NCI-H2107 (cell line): ENCODE measurements at regions not wholly inside any gene's neighbourhood (a gene's known extent, or its start where the extent isn't known, plus 50 kb on each side); places are given as distances from the start of the nearest gene placed in this dataset.
A peak's percentile ranks its signal among the peaks of the same experiment; 100 is the strongest.
"Not testable (repeated sequence)": the region's sequence is repeated elsewhere in the genome, so short reads cannot be mapped to it uniquely, and the experiment has no call there.

Experiments
- DNase-seq: peaks from one replicate; lab custom pipeline; 2025; lab: John Stamatoyannopoulos, UW

DNA sequence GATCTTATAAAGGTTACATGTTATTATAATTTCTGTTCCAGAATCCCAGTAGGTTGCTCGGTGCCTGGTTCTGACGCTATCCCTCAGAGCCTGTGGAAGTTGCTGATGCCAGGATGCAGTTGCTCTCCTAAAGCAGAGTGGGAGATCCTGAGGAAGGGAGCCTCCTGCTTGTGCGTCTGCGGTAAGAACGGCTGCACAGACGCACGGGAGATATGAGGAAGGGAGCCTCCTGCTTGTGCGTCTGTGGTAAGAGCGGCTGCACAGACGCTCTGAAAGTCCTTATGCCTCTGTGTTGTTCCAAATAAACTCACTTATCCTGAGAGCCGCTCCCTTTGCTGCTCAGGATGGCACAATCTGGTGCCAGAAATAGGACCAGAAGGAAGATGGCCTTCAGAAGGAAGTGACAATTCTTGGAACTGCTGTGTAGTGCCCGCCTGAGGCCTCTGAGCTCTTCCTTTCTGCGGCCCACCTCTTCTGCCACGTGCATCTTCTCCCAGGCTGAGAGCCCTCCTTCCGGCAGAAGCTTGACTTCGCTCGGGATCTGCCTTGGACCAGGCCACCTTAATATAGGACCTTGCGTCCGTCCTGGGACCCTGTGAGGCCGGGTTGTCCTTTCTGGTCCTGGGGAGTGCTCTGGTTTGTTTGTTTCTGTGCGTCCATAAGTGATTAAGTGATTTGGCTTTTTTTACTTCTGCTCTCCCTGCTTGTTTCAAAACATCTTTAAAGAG lies 89.5 kb downstream of the RTP5 start:
- no peak for DNase-seq

DNA sequence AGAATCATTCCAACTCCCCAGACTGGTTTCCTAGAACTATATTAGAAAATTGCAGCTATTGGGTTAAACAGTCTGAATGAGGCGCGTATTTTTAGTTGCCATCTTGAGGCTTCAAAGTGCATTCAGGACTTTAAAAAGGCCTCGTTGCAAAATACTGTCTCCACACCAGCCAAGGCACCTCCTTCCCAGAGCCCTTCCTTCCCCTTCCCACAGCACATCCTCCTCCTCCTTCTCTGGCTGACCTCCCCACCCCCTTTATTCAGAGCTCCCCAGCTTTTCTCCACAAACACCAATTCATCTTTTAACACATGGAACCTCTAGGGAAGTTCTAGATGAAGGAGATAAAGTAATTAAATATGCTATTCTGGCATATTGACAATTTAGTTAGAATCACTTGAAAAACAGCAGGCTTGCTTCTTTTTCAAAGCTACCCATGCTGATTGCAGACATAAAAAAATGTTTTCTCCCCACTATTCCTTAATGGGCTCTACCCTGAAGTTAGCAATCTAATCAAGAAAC lies 90.3 kb downstream of the RTP5 start:
- DNase-seq = no peak

- DNase-seq = no peak
These were observed 91.9 kb downstream of the RTP5 start for GRCh38 chr2:241961454-241961853.

DNA sequence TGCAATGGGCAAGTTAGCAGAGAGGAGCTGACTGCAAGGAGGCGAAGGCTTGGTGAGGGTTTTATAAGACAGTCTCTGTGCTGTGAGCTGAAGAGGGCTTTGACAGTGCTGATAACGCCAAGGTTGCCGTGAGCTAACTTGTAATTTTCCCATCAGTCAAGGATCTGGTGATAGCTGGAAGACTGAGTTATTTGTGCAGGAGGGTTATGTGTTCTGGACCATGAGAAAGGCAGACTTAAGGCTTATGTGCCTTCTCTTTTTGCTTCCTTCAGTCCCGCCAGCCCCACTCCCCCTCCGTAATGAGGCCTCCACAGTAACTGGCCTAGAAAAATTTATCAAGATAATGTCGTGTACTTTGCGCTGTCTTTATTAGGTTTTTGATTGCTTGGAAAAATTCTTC lies 94.6 kb downstream of the RTP5 start:
- no peak for DNase-seq

GRCh38 chr2:241965931-241966412 lies 96.4 kb downstream of the RTP5 start:
- peak; percentile 16 for DNase-seq

GRCh38 chr2:241966647-241967466 lies 97.3 kb downstream of the RTP5 start:
- no peak for DNase-seq

DNA sequence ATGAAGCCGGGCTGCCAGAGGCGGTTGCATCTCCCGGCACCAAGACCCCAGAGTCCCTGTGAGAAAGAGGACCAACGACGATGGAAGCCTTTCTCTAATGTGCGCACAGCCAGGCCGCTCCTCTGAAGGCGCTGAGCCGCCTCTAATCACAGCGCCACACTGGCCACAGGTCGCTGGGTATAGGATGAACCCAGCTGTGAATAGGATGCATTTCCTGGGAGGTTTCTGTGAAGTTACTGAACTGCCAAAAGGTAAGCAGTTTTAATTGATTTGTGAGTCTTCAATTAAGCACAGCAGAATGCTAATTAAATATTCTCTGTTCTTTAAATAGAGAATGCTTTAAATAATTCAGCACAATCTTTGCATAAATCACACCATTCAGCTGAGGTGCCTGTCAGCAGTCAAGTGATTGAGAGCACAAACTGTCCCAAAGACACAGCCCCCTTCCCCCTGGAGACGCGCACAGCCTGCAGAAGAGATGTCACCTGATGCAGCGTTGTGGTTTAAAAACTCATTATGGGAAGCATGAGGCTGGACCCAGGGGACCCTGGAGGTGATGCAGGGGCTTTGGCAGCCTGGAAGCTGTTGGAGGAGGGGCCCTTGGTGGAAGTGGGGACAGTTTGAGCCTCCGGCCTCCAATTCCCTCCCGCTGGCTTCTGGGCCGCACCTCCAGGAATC lies 98.1 kb downstream of the RTP5 start:
- DNase-seq = no peak

DNA sequence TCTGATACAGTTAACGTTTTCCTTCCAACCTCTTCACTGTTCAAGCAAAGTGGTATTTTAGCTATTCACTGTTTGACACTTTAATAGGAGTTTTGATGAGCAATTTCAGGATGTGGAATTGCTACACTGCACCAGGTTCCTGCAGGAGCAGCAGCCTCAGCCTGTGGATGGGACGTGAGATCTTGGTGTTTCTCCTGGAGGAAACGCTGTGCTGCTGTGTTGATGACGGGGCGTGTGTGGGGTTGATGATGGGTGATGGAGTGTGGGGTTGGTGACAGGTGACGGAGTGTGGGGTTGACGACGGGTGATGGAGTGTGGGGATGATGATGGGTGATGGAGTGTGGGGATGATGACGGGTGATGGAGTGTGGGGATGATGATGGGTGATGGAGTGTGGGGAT lies 98.9 kb downstream of the RTP5 start:
- no peak for DNase-seq

DNA sequence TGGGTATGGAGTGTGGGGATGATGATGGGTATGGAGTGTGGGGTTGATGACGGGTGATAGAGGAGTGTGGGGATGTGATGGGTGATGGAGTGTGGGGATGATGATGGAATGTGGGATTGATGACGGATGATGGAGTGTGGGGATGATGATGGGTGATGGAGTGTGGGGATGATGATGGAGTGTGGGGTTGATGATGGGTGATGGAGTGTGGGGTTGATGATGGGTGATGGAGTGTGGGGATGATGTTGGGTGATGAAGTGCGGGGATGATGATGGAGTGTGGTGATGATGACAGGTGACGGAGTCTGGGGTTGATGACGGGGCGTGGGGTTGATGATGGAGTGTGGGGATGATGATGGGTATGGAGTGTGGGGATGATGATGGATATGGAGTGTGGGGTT lies 99.7 kb downstream of the RTP5 start:
- DNase-seq = not testable (repeated sequence)

GRCh38 chr2:241970716-241971115 lies 101.2 kb downstream of the RTP5 start:
- no peak for DNase-seq

GRCh38 chr2:241974096-241974495 lies 104.6 kb downstream of the RTP5 start:
- no peak for DNase-seq

DNA sequence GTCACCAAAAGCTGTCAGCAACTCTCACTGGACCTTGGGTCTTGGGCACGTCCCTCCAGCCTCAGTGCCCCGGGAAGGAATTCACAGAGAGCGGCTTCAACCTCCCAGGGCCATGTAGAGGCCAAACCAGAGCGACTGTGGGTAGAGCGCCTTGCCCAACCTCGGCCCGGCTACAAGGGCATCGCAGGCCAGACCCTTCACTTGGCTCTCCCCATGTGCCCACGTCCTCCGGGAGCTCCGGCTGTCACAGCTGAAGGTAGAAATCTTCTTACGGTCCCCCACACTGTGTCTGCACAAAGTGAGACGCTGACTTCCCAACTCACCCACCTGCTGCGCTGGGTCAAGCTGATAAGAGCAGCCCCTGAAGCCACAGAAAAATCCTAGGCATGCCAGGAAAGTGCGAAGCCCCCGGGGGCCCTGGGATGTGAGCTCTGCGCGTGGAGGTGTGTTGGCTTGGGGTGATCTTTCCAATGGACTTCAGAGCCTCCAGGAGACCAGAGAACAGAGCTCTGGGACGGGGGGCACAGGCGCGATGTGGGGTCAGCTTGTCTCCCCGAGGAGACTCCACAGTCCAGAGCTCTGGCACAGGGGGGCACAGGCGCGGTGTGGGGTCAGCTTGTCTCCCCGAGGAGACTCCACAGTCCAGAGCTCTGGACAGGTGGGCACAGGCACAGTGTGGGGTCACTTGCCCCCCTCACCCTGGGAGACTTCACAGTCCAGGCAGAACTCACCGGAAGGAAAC lies 105.5 kb downstream of the RTP5 start:
- DNase-seq = no peak

GRCh38 chr2:241975593-241976284 lies 106.2 kb downstream of the RTP5 start:
- no peak for DNase-seq

DNA sequence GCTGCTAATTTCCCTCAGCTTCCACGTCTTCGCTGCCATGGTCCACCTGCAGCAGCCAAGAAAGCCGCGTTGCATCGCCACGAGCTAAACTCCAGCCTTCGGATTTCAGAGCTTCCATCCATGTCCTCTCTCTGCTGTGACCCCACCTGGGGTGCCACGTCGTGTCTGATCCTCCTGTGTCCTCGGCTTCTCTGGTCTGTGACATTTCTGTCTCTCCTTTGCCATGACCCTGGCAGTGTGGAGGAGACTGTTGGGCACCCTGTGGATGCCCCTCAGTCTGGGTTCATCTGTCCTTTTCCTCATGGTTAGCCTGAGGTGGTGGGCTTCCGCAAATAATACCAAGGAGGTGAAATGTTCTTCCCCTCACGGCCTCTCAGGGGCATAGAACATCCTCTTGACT lies 106.8 kb downstream of the RTP5 start:
- no peak for DNase-seq

GRCh38 chr2:241977557-241978300 lies 108.2 kb downstream of the RTP5 start:
- no peak for DNase-seq

GRCh38 chr2:241978670-241979069 lies 109.1 kb downstream of the RTP5 start:
- DNase-seq = no peak

DNA sequence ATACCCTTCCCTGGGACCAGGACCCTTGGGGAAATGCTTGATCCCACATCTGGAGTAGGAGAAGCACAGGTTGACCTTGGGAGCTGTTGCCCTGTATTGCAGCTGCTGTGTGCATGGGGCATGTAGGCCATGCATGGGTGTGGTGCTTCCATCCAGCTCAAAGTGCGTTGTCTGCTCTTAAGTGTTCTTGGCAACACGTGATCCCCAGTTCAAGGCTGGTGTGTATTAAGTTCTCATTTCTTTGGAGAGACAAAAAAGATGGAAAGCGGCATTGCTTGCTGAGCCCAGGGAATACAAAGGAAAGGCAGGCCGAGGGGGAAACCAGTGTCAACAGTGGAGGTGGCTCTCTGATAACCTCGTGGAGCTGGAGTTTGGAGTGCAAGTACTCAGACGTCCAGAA lies 110.7 kb downstream of the RTP5 start:
- DNase-seq = no peak

DNA sequence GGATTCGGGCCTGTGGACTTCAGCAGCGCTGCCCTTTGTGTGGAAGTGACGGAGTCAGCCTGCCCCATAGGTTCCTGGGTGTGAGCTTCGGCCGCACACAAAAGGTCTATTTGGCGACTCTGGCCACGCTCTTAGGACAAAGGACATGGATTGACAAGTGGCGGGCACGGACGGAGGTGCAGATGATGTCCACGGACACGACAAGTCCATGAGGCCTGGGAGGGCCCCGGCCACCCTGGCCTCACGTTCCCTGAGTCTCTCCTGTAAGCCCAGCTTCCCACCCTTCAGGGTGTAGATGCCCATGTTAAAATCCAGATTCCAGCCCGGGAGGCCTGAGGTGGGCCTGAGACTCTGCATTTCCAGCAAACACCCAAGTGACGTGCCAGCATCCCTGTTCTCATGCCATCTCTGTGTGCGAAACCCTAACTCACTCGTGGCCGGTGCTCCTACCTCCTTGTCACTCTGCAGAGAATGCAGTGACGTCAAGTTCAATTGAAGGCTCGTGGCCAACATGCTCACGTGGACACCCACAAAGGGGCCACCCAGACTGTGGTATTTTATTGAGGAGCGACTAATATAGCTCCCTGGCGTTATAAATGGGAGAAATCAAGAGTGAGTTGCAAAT lies 111.7 kb downstream of the RTP5 start:
- no peak for DNase-seq

DNA sequence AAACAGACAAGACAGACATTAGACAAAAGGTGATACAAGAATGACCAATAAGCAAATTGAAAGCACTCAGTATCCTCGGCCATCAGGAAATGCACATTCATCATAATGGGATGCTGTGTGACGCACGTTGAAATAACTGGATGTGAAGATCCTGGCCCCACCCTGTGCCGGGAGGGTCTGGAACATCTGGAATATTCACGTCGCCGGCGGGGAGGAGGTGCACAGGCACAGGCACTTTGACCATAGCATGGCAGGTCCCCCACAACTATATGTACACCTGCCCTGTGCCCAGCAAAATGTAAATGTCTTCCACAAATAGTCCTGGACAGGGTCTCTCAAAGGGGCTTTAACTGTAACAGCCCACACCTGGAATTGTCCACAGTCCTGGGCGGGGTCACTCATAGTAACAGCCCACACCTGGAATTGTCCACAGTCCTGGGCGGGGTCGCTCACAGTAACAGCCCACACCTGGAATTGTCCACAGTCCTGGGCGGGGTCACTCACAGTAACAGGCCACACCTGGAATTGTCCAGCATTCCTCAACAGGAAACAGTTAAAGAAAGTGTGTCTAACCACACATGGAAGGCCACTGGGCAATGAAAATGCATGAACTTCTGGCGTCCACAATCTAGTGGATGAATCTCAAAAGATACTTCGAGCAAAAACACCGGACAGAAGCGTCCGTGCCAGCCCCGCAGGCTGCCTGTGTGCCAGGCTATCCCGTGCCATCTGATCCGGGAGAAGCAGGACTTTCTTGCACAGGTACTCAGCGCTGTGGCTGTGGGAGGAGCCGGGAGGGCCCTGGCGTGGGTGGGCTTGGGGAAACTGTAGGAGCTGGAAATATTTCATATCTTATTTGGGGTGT lies 113.4 kb downstream of the RTP5 start:
- DNase-seq = no peak
